B cell (primary cell): ENCODE measurements at regions not wholly inside any gene's neighbourhood (a gene's known extent, or its start where the extent isn't known, plus 50 kb on each side); places are given as distances from the start of the nearest gene placed in this dataset.

Experiments
- CTCF ChIP-seq: fragments of 200-600 bp; IDR thresholded peaks from one replicate; pipeline ENCODE4 v1.8.0; 2022; ENCODE audit warnings: antibody characterized with exemption, mild to moderate bottlenecking
- EZH2 ChIP-seq: IDR thresholded peaks from 2 replicates; pipeline ENCODE4 v1.6.1; 2012; ENCODE audit warnings: borderline replicate concordance, low read depth, mild to moderate bottlenecking, moderate library complexity, low read length; ENCODE audit not compliant: insufficient read depth, poor library complexity, severe bottlenecking

DNA sequence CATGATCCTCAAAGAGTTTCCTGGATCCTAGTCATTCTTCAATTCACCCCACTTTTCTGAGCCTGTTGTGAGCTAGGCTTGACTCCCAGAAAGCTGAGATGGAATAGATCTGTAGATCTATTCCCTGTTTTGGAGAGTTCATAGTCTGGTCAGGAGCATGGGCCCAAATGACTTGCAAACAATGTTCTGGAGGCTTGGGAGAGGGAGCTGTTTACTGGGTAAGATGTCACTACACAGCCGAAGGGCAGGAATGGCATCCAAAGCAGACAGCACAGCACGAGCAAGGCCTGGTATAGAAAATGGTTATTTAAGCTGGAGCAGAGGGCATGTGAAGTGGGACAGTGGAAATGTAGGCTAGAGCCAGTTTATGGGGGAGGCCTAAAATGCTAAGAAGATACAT is 152.5 kb upstream of the ALDH1B1 start:
- no peak for TF ChIP-seq CTCF
- no peak for TF ChIP-seq EZH2
